Fibroblast of the aortic adventitia (primary cell): ENCODE measurements at regions not wholly inside any gene's neighbourhood (a gene's known extent, or its start where the extent isn't known, plus 50 kb on each side); places are given as distances from the start of the nearest gene placed in this dataset.

ENCODE experiments used
- DNase-seq: peaks from one replicate; pipeline ENCODE4 v3.0.0-alpha.2; 2010; ENCODE audit warnings: low read depth
- H3K4me3 ChIP-seq: 2 replicates; pipeline ENCODE4 v1.5.1; 2011; ENCODE audit warnings: low read depth, mild to moderate bottlenecking, control low read depth, low read length, moderate library complexity
- CTCF ChIP-seq: IDR thresholded peaks from 2 replicates; pipeline ENCODE4 v1.5.1; 2011; ENCODE audit warnings: mild to moderate bottlenecking, low read length, control low read depth, inconsistent platforms; ENCODE audit not compliant: insufficient read depth

- TF ChIP-seq CTCF: no peak
- H3K4me3 ChIP-seq: no peak overlapping the region
- DNase-seq: no peak
These were observed 58.7 kb upstream of the STUM start for GRCh38 chr1:226489718-226490425.

DNA sequence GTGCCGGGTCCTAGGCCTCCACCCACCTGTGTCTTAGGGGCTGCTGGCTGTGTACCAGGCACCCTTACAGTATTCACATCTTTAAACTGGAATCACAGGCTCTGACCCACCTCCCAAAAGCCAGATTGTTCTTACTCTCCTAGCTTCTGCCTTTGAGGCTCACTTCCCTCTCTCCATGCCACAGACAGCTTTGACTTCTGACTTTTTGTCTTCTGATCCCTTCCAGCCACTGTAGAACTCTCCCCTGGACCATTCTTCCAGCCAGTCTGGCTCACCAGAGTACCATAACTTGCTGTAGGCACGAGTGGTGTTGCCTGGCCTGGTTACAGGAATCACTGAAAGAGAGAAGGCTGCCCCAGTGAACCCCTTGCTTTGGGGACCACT is 58.1 kb upstream of the STUM start:
- no peak for TF ChIP-seq CTCF
- no peak for DNase-seq
- H3K4me3 ChIP-seq: no peak overlapping the region

- no peak for DNase-seq
- no peak overlapping the region for H3K4me3 ChIP-seq
- TF ChIP-seq CTCF: no peak
These were observed 57.3 kb upstream of the STUM start for GRCh38 chr1:226491093-226491850.

GRCh38 chr1:226492426-226493137 is 56.0 kb upstream of the STUM start:
- TF ChIP-seq CTCF: no peak
- H3K4me3 ChIP-seq: no peak overlapping the region
- no peak for DNase-seq

DNA sequence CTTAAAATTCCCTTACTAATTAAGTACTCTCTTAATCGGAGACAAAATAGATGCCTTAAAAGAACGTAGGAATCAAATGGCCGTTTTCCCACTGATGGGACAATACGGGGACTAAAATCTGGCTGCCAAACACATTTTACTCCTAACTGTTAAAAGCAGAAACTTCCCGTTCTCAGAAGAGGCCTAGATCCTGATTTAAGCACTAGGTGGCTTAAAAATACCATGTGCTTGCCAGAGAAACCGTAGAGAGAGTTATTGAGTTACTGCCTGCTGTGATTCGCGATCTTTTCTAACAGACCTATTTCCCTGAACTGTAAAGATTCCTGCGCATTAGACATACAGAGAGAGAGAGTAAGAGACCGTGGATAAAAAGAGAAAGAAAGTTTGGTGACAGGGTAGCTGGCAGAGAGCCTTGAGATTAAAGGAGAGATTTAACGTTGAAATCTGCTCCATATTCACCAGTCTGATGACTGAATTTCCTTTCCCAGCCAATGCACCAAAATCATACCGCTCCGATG is 54.4 kb upstream of the STUM start:
- no peak overlapping the region for H3K4me3 ChIP-seq
- no peak for TF ChIP-seq CTCF
- DNase-seq: no peak

- TF ChIP-seq CTCF: no peak
- no peak overlapping the region for H3K4me3 ChIP-seq
- DNase-seq: no peak
These were observed 52.8 kb upstream of the STUM start for GRCh38 chr1:226495716-226496115.
